GM19372 (cell line): ENCODE measurements at regions not wholly inside any gene's neighbourhood (a gene's known extent, or its start where the extent isn't known, plus 50 kb on each side); places are given as distances from the start of the nearest gene placed in this dataset.
"Not testable (repeated sequence)": the region's sequence is repeated elsewhere in the genome, so short reads cannot be mapped to it uniquely, and the experiment has no call there.

Experiments
- ATAC-seq: cut with Tn5 transposase; IDR thresholded peaks from one replicate; pipeline ENCODE4 v1.9.1; 2021; ENCODE audit warnings: mild to moderate bottlenecking, low read depth, moderate library complexity; ENCODE audit not compliant: unreplicated experiment

- no peak for ATAC-seq
Observed at GRCh38 chr21:33997436-33997835, 75.9 kb upstream of the MRPS6 start.

- no peak for ATAC-seq
Observed at GRCh38 chr21:33994373-33994772, 78.8 kb upstream of the ATP5PO start.

GRCh38 chr21:33993286-33994231 is 78.0 kb upstream of the ATP5PO start:
- no peak for ATAC-seq

GRCh38 chr21:33992412-33992811 is 76.8 kb upstream of the ATP5PO start:
- ATAC-seq, result not testable (repeated sequence)

GRCh38 chr21:33991133-33991532 is 75.5 kb upstream of the ATP5PO start:
- ATAC-seq, result no peak

GRCh38 chr21:33989440-33989839 is 73.8 kb upstream of the ATP5PO start:
- no peak for ATAC-seq

- no peak for ATAC-seq
Observed at GRCh38 chr21:33988237-33989017, 72.8 kb upstream of the ATP5PO start.

GRCh38 chr21:33987461-33987860 is 71.9 kb upstream of the ATP5PO start:
- no peak for ATAC-seq

- no peak for ATAC-seq
Observed at GRCh38 chr21:33985117-33986050, 69.8 kb upstream of the ATP5PO start.

- ATAC-seq, result no peak
Observed at GRCh38 chr21:33984021-33984481, 68.4 kb upstream of the ATP5PO start.

- no peak for ATAC-seq
Observed at GRCh38 chr21:33981391-33982101, 65.9 kb upstream of the ATP5PO start.

GRCh38 chr21:33980276-33980916 is 64.8 kb upstream of the ATP5PO start:
- ATAC-seq, result no peak

GRCh38 chr21:33978585-33978984 is 63.0 kb upstream of the ATP5PO start:
- no peak for ATAC-seq

- ATAC-seq, result no peak
Observed at GRCh38 chr21:33977721-33978369, 62.2 kb upstream of the ATP5PO start.

GRCh38 chr21:33977017-33977720 is 61.6 kb upstream of the ATP5PO start:
- ATAC-seq, result no peak

GRCh38 chr21:33976082-33977016 is 60.7 kb upstream of the ATP5PO start:
- peak; percentile 48 for ATAC-seq

GRCh38 chr21:33975548-33976081 is 60.0 kb upstream of the ATP5PO start:
- peak; percentile 78 for ATAC-seq
